AG04449 (cell line): ENCODE measurements at regions not wholly inside any gene's neighbourhood (a gene's known extent, or its start where the extent isn't known, plus 50 kb on each side); places are given as distances from the start of the nearest gene placed in this dataset.

Source experiments
- CTCF ChIA-PET: fragments of 350-600 bp; formaldehyde crosslinking; extraction: SDS; loops from one replicate; lab custom pipeline; 2021; ENCODE audit warnings: antibody characterized with exemption; lab: Yijun Ruan, JAX
- POLR2A ChIA-PET: fragments of 400-600, 350-600 bp; formaldehyde crosslinking; extraction: SDS; loops from one replicate; lab custom pipeline; 2020; ENCODE audit warnings: antibody characterized with exemption, inconsistent platforms; lab: Yijun Ruan, JAX
- DNase-seq: peaks from one replicate; pipeline ENCODE4 v3.0.0-alpha.2; 2010; ENCODE audit warnings: low read depth, low spot score
- H3K4me3 ChIP-seq: 2 replicates; pipeline ENCODE4 v1.5.1; 2011; ENCODE audit warnings: low read depth, mild to moderate bottlenecking, control low read depth, low read length
- TF ChIP-seq, protein P1 (sequence below): IDR thresholded peaks from one replicate; pipeline ENCODE4 v1.5.1; 2011; ENCODE audit warnings: mild to moderate bottlenecking, moderate library complexity, low read length, control low read depth, inconsistent platforms; ENCODE audit not compliant: insufficient read depth; ENCODE audit errors: missing control alignments

DNA sequence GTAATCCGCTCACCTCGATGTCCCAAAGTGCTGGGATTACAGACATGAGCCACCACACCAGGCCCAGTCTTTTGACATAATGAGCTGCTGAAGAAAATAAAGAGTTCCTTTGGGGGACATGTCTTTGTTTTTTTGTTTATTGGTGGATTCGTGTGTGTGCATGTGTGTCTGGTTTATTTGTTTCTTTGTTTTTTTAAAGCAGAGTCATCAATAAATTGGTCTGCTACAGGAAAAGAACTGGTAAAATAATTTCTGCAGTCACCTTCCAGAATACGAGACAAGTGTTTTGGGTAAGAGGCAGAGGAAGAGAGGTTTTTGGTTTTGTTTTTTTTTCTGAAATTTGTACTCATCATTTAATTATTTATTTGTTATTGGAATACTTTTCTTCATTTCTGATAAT lies 51.5 kb upstream of the PPP3CA start:
- CTCF ChIA-PET: no interaction called here
- TF ChIP-seq, protein P1, sequence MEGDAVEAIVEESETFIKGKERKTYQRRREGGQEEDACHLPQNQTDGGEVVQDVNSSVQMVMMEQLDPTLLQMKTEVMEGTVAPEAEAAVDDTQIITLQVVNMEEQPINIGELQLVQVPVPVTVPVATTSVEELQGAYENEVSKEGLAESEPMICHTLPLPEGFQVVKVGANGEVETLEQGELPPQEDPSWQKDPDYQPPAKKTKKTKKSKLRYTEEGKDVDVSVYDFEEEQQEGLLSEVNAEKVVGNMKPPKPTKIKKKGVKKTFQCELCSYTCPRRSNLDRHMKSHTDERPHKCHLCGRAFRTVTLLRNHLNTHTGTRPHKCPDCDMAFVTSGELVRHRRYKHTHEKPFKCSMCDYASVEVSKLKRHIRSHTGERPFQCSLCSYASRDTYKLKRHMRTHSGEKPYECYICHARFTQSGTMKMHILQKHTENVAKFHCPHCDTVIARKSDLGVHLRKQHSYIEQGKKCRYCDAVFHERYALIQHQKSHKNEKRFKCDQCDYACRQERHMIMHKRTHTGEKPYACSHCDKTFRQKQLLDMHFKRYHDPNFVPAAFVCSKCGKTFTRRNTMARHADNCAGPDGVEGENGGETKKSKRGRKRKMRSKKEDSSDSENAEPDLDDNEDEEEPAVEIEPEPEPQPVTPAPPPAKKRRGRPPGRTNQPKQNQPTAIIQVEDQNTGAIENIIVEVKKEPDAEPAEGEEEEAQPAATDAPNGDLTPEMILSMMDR: no peak

More for the DNA sequence above, 51.5 kb upstream of the PPP3CA start:
- H3K4me3 ChIP-seq: no peak overlapping the region
- POLR2A ChIA-PET: no interaction called here
- no peak for DNase-seq
